ENCODE measurements at regions not wholly inside any gene's neighbourhood (a gene's known extent, or its start where the extent isn't known, plus 50 kb on each side); places are given as distances from the start of the nearest gene placed in this dataset.

- no peak for TF ChIP-seq EZH2 (IDR thresholded peaks at IDR 0.05)
- no peak for TF ChIP-seq POLR2AphosphoS5 (IDR thresholded peaks at IDR 0.05; ENCODE audit: borderline replicate concordance, low read depth, low read length)
- no peak for TF ChIP-seq FOXP2 (optimal IDR thresholded peaks at IDR 0.05; ENCODE audit: control extremely low read depth, extremely low read length, insufficient read depth)
Observed at GRCh38 chr10:108203905-108204527, 1039.5 kb upstream of the SORCS1 start.

Data from SK-N-MC (cell line).